H1 (cell line): ENCODE measurements at regions not wholly inside any gene's neighbourhood (a gene's known extent, or its start where the extent isn't known, plus 50 kb on each side); places are given as distances from the start of the nearest gene placed in this dataset.

Experiments
- CTCF ChIA-PET: fragments of 300-600 bp; sonication (Branson Sonifier 250); formaldehyde crosslinking; loops from one replicate; lab custom pipeline; 2021; ENCODE audit not compliant: partially characterized antibody; lab: Charles Lee
- POLR2A ChIA-PET: fragments of 300-600 bp; sonication (Branson Sonifier 250); formaldehyde crosslinking; loops from one replicate; lab custom pipeline; 2021; ENCODE audit warnings: inconsistent platforms; ENCODE audit not compliant: partially characterized antibody; lab: Charles Lee
- DNase-seq, 2 experiments: peaks; one replicate each; pipeline versions ENCODE4 v3.0.0 to v3.0.0-alpha.2; 2010 to 2022; ENCODE audit warnings: low spot score in 2 of 2, low read depth in 1 of 2, mixed read lengths in 1 of 2
- FAIRE-seq: peaks from 2 replicates; lab custom pipeline; 2011; peaks lifted over from hg19 to GRCh38; lab: Jason Lieb, UNC
- H2AFZ ChIP-seq: 2 replicates; pipeline ENCODE4 v1.8.1; 2012; ENCODE audit warnings: low read length, inconsistent platforms
- H2AK5ac ChIP-seq: 2 replicates; pipeline ENCODE4 v1.6.1; 2013; ENCODE audit warnings: low read depth, low read length
- H2BK120ac ChIP-seq: replicated peaks from 2 replicates; pipeline ENCODE3; 2013; ENCODE audit warnings: low read depth, low read length, inconsistent platforms
- H2BK12ac ChIP-seq: 2 replicates; pipeline ENCODE4 v1.6.1; 2013; ENCODE audit warnings: low read depth, low read length
- H2BK15ac ChIP-seq: 2 replicates; pipeline ENCODE4 v1.6.1; 2013; ENCODE audit warnings: low read length
- H2BK20ac ChIP-seq: 2 replicates; pipeline ENCODE4 v1.6.1; 2013; ENCODE audit warnings: low read length
- H2BK5ac ChIP-seq: 2 replicates; pipeline ENCODE4 v1.6.1; 2013; ENCODE audit warnings: low read depth, low read length
- H3K14ac ChIP-seq: 2 replicates; pipeline ENCODE4 v1.6.1; 2013; ENCODE audit warnings: inconsistent platforms; ENCODE audit not compliant: insufficient read length
- H3K18ac ChIP-seq: 2 replicates; pipeline ENCODE4 v1.6.1; 2013; ENCODE audit warnings: low read length; ENCODE audit errors: extremely low read depth
- H3K23ac ChIP-seq: 2 replicates; pipeline ENCODE4 v1.6.1; 2013; ENCODE audit warnings: inconsistent platforms; ENCODE audit not compliant: insufficient read length
- H3K23me2 ChIP-seq: 2 replicates; pipeline ENCODE4 v1.6.1; 2013; ENCODE audit warnings: low read depth, low read length
- H3K27ac ChIP-seq: 2 replicates; pipeline ENCODE4 v1.6.1; 2011; ENCODE audit warnings: low read depth, low read length, inconsistent platforms
- H3K27me3 ChIP-seq, 4 experiments: replicated peaks in 1 of 4; 1 replicate in 1 of 4; 2 replicates in 3 of 4; pipeline versions ENCODE4 v1.6.1 to v1.8.1; 2011 to 2013; ENCODE audit warnings: low read length in 3 of 4, mild to moderate bottlenecking in 3 of 4, inconsistent platforms in 2 of 4, mixed read lengths in 2 of 4, moderate library complexity in 1 of 4; ENCODE audit not compliant: control insufficient read depth in 3 of 4, insufficient read depth in 3 of 4; ENCODE audit errors: extremely low read depth in 1 of 4
- H3K36me3 ChIP-seq, 4 experiments: 2 replicates each; pipeline versions ENCODE4 v1.6.1 to v1.8.1; 2011 to 2013; ENCODE audit warnings: mild to moderate bottlenecking in 4 of 4, low read length in 3 of 4, moderate library complexity in 2 of 4, control low read depth in 1 of 4, inconsistent platforms in 1 of 4; ENCODE audit not compliant: insufficient read depth in 4 of 4, control insufficient read depth in 2 of 4
- H3K4ac ChIP-seq: replicated peaks from 2 replicates; pipeline ENCODE3; 2013; ENCODE audit warnings: low read length, low read depth, mixed read lengths, inconsistent platforms; ENCODE audit not compliant: insufficient read length
- H3K4me1 ChIP-seq, 4 experiments: replicated peaks in 1 of 4; 1 replicate in 1 of 4; 2 replicates in 3 of 4; pipeline versions ENCODE4 v1.6.1 to v1.8.1; 2011 to 2013; ENCODE audit warnings: low read length in 3 of 4, inconsistent platforms in 2 of 4, mixed read lengths in 1 of 4; ENCODE audit not compliant: insufficient read depth in 4 of 4, control insufficient read depth in 3 of 4
- H3K4me2 ChIP-seq, 2 experiments: 2 replicates each; pipeline versions ENCODE4 v1.6.1 to v1.8.1; 2011 to 2013; ENCODE audit warnings: low read depth in 2 of 2, low read length in 2 of 2, control low read depth in 1 of 2, inconsistent platforms in 1 of 2, mild to moderate bottlenecking in 1 of 2; ENCODE audit not compliant: insufficient read depth in 1 of 2
- H3K4me3 ChIP-seq, 4 experiments: fragments of 200-600, 300-600 bp in 1 of 4; sonication (generic), shearing (Covaris generic), sonication (Bioruptor Twin) in 1 of 4; 2 replicates each; pipeline versions ENCODE4 v1.5.1 to v1.8.1; 2011 to 2016; ENCODE audit warnings: low read length in 4 of 4, low read depth in 3 of 4, control low read depth in 2 of 4, inconsistent platforms in 2 of 4, mild to moderate bottlenecking in 2 of 4, mixed read lengths in 1 of 4, moderate library complexity in 1 of 4; ENCODE audit not compliant: insufficient read depth in 2 of 4; ENCODE audit errors: extremely low read depth in 1 of 4
- H3K56ac ChIP-seq: replicated peaks from 2 replicates; pipeline ENCODE3; 2013; ENCODE audit warnings: low read depth, mild to moderate bottlenecking, mixed read lengths, low read length, inconsistent platforms; ENCODE audit not compliant: insufficient read length
- H3K79me1 ChIP-seq: 2 replicates; pipeline ENCODE4 v1.6.1; 2013; ENCODE audit warnings: low read depth, low read length, control low read depth
- H3K79me2 ChIP-seq, 2 experiments: 2 replicates each; pipeline versions ENCODE4 v1.6.1 to v1.8.1; 2012 to 2013; ENCODE audit warnings: low read length in 2 of 2, mild to moderate bottlenecking in 2 of 2, inconsistent platforms in 1 of 2; ENCODE audit not compliant: insufficient read depth in 2 of 2, control insufficient read depth in 1 of 2
- H3K9ac ChIP-seq, 4 experiments: replicated peaks in 1 of 4; 1 replicate in 1 of 4; 2 replicates in 3 of 4; pipeline versions ENCODE4 v1.6.1 to v1.8.1; 2011 to 2013; ENCODE audit warnings: low read depth in 3 of 4, low read length in 3 of 4, control low read depth in 2 of 4, mild to moderate bottlenecking in 2 of 4, moderate library complexity in 2 of 4, inconsistent platforms in 1 of 4; ENCODE audit errors: extremely low read depth in 1 of 4
- H3K9me3 ChIP-seq, 2 experiments: 2 replicates each; pipeline versions ENCODE4 v1.6.1 to v1.8.1; 2012 to 2013; ENCODE audit warnings: mild to moderate bottlenecking in 2 of 2, moderate library complexity in 2 of 2, control low read depth in 1 of 2, inconsistent platforms in 1 of 2, low read depth in 1 of 2, low read length in 1 of 2, mixed read lengths in 1 of 2; ENCODE audit not compliant: insufficient read depth in 2 of 2
- H4K20me1 ChIP-seq, 2 experiments: replicated peaks in 1 of 2; 2 replicates each; pipeline versions ENCODE3 to v1.8.1; 2011 to 2013; ENCODE audit warnings: inconsistent platforms in 2 of 2, low read length in 2 of 2, mild to moderate bottlenecking in 1 of 2; ENCODE audit not compliant: insufficient read depth in 2 of 2, control insufficient read depth in 1 of 2
- H4K5ac ChIP-seq: 2 replicates; pipeline ENCODE4 v1.6.1; 2013; ENCODE audit warnings: low read length, low read depth, mixed read lengths, inconsistent platforms; ENCODE audit not compliant: insufficient read length
- H4K8ac ChIP-seq: 2 replicates; pipeline ENCODE4 v1.8.0; 2013; ENCODE audit warnings: mild to moderate bottlenecking, moderate library complexity, low read length, inconsistent platforms; ENCODE audit not compliant: insufficient read depth; ENCODE audit errors: extremely low read depth
- H4K91ac ChIP-seq: replicated peaks from 2 replicates; pipeline ENCODE3; 2013; ENCODE audit warnings: low read length, mixed read lengths, inconsistent platforms; ENCODE audit not compliant: insufficient read length
- ATF2 ChIP-seq: IDR thresholded peaks from 2 replicates; pipeline ENCODE4 v1.6.1; 2012; ENCODE audit warnings: low read length, inconsistent platforms
- ATF3 ChIP-seq: IDR thresholded peaks from 2 replicates; pipeline ENCODE4 v1.6.1; 2011; ENCODE audit warnings: low read depth, mild to moderate bottlenecking, low read length; ENCODE audit not compliant: insufficient read depth
- BACH1 ChIP-seq: IDR thresholded peaks from 2 replicates; pipeline ENCODE4 v1.6.1; 2012; ENCODE audit warnings: low read length, improper control_type of control experiment
- CHD2 ChIP-seq: IDR thresholded peaks from 2 replicates; pipeline ENCODE4 v1.6.1; 2012; ENCODE audit warnings: low read length, improper control_type of control experiment
- CTCF ChIP-seq, 3 experiments: IDR thresholded peaks; 1 replicate in 2 of 3; 2 replicates in 1 of 3; pipeline versions ENCODE4 v1.5.1 to v1.6.1; 2011; ENCODE audit warnings: low read length in 3 of 3, mild to moderate bottlenecking in 3 of 3, inconsistent platforms in 2 of 3, low read depth in 1 of 3, moderate library complexity in 1 of 3; ENCODE audit not compliant: insufficient read depth in 1 of 3; ENCODE audit errors: control extremely low read depth in 1 of 3
- HDAC2 ChIP-seq, 2 experiments: fragments of 300-600 bp in 1 of 2; sonication (generic) in 1 of 2; IDR thresholded peaks; 2 replicates each; pipeline ENCODE4 v1.6.1; 2011 to 2012; ENCODE audit warnings: low read depth in 2 of 2, low read length in 2 of 2, mild to moderate bottlenecking in 2 of 2, moderate library complexity in 2 of 2, borderline replicate concordance in 1 of 2, inconsistent platforms in 1 of 2
- SP2 ChIP-seq: IDR thresholded peaks from 2 replicates; pipeline ENCODE4 v1.6.1; 2012; ENCODE audit warnings: mild to moderate bottlenecking, low read length, inconsistent platforms
- SRF ChIP-seq: IDR thresholded peaks from 2 replicates; pipeline ENCODE4 v1.6.1; 2011; ENCODE audit warnings: mild to moderate bottlenecking, low read depth, low read length, moderate library complexity
- TAF7 ChIP-seq: optimal IDR thresholded peaks from 2 replicates; pipeline ENCODE3; 2011; ENCODE audit warnings: low read depth, mild to moderate bottlenecking, inconsistent platforms, low read length, moderate library complexity, borderline replicate concordance
- YY1 ChIP-seq: IDR thresholded peaks from 2 replicates; pipeline ENCODE4 v1.6.1; 2011; ENCODE audit warnings: low read depth, mild to moderate bottlenecking, low read length
- WGBS, 2 experiments: shearing (Covaris generic) in 1 of 2; methylation state at CpG; one replicate each; pipeline versions ENCODE4 v1.1.6 to v1.1.7; 2013 to 2015; ENCODE audit warnings: low lambda C conversion rate in 2 of 2, mixed read lengths in 2 of 2, inconsistent platforms in 1 of 2, low coverage in 1 of 2, missing lambda C conversion rate in 1 of 2; ENCODE audit not compliant: insufficient replicate concordance in 2 of 2, insufficient coverage in 1 of 2, insufficient read length in 1 of 2; ENCODE audit errors: extremely low coverage in 1 of 2, missing lambda C conversion rate in 1 of 2; 5-methylcytosine and 5-hydroxymethylcytosine counted together

GRCh38 chr2:23249348-23249747, 135.6 kb upstream of the KLHL29 start:
- ChIA-PET POLR2A (no interaction called here), CTCF (interaction anchor here (1.0 kb wide), 1 partner anchor 47 kb away, joined by 3 read pairs; no protein-coding TSS in a partner anchor)
- H3K23ac ChIP-seq: no peak overlapping the region
- TF ChIP-seq ATF2 (no peak), CTCF (IDR thresholded peaks at IDR 0.05; ENCODE audit: control extremely low read depth in 1 of 3, insufficient read depth in 1 of 3, low read depth in 1 of 3, low read length in 3 of 3) (no peak), SP2 (no peak), BACH1 (no peak), ATF3 (no peak), HDAC2 (IDR thresholded peaks at IDR 0.05; ENCODE audit: borderline replicate concordance in 1 of 2, low read depth in 2 of 2, low read length in 2 of 2) (no peak), CHD2 (no peak), YY1 (no peak), SRF (no peak), TAF7 (no peak)
- no peak overlapping the region; a peak in 1 of 7 replicates for H3K9ac ChIP-seq
- no peaks in the 10 kb centered on the region for H3K79me1 ChIP-seq
- no peaks in the 10 kb centered on the region for H3K36me3 ChIP-seq
- no peaks in the 10 kb centered on the region for H3K23me2 ChIP-seq
- no peak overlapping the region for H4K8ac ChIP-seq
- no peaks in the 10 kb centered on the region for H4K20me1 ChIP-seq
- FAIRE-seq: no peak
- H2AK5ac ChIP-seq: no peak overlapping the region
- no peak overlapping the region for H3K27ac ChIP-seq
- H2AFZ ChIP-seq: no peak overlapping the region
- H3K4me3 ChIP-seq: no peak overlapping the region
- no peak for DNase-seq
- H2BK120ac ChIP-seq: no peak overlapping the region
- H3K9me3 ChIP-seq: no peaks in the 10 kb centered on the region
- H2BK5ac ChIP-seq: no peak overlapping the region
- H3K27me3 ChIP-seq: no peaks in the 10 kb centered on the region
- H4K5ac ChIP-seq: no peak overlapping the region
- H3K4ac ChIP-seq: no peak overlapping the region
- H3K79me2 ChIP-seq: no peaks in the 10 kb centered on the region
- H3K14ac ChIP-seq: no peak overlapping the region
- H2BK15ac ChIP-seq: 0 out of 2 replicates have a peak overlapping the region, but pooled peaks have one; percentile 31
- no peak overlapping the region for H4K91ac ChIP-seq
- H3K18ac ChIP-seq: no peak overlapping the region
- no peak overlapping the region for H3K4me2 ChIP-seq
- 96% methylated on average over 5 of the region's 5 CpGs; no CpG with 5 or more reads in 1 of the 2 experiments for WGBS, 2 experiments
- H3K4me1 ChIP-seq: no peaks in the 10 kb centered on the region
- no peak overlapping the region for H2BK20ac ChIP-seq
- no peak overlapping the region for H3K56ac ChIP-seq
- H2BK12ac ChIP-seq: no peak overlapping the region
